ENCODE measurements at regions not wholly inside any gene's neighbourhood (a gene's known extent, or its start where the extent isn't known, plus 50 kb on each side); places are given as distances from the start of the nearest gene placed in this dataset.
"Not testable (repeated sequence)": the region's sequence is repeated elsewhere in the genome, so short reads cannot be mapped to it uniquely, and the experiment has no call there.

GRCh38 chr12:113726254-113726819 is 239.8 kb downstream of the RBM19 start:
- no peak for DNase-seq

- no peak for DNase-seq
Measured at GRCh38 chr12:113725557-113725876, 240.6 kb downstream of the RBM19 start.

- peak; percentile 11 for DNase-seq
Measured at GRCh38 chr12:113724794-113725556, 241.2 kb downstream of the RBM19 start.

DNA sequence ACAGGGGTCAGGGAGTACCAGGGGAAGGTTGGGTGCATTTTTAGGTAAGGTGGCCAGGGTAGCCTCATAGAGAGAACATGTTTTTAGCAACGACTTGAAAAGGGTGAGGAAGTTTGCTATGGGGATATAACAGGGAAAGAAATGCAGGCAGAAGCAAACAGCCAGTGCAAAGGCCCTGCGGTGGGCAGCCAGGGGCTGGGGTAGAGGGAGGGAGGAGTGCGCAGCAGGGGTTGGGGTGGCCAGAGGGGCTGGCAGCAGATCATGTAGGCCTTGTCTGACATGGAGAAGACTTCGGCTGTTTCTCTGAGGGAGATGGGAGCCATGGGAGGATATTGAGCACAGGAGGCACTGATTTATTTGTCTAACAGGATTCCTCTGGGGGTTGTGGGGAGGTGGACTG is 242.5 kb downstream of the RBM19 start:
- no peak for DNase-seq

DNA sequence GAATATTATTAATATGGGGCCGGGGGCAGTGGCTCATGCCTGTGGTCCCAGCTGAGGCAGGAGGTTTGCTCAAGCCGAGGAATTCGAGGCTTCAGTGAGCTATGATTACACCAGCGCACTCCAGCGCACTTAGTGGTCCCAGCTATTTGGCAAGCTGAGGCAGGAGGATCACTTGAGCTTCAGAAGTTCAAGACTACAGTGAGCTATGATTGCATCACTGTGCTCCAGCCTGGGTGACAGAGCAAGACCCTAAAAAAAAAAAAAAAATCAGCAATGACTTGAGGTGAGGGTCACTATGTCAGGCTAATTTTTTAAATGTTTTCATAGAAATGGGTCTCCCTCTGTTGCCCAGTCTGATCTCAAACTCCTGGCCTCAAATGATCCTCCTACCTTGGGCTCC is 243.4 kb downstream of the RBM19 start:
- no peak for DNase-seq

DNA sequence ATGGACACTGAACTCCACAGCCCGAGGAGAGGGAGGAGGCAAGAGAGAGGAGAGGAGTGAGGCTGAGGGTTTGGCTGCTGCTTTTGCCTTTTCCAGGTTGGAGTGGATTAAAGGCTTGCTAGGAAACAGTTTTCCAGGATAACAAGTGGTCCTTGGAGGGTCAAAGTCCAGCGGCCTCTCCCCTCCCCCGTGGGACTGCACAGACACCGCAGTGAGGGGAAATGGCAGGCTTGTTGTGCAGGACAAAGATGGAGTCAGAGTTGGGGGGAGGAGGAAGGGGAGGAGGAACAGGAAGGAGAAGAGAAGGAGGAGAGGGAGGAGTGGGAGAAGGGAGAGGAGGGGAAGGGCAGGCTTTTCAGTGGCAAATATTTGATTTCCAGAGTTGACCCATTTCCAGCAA is 245.5 kb downstream of the RBM19 start:
- DNase-seq: no peak

DNA sequence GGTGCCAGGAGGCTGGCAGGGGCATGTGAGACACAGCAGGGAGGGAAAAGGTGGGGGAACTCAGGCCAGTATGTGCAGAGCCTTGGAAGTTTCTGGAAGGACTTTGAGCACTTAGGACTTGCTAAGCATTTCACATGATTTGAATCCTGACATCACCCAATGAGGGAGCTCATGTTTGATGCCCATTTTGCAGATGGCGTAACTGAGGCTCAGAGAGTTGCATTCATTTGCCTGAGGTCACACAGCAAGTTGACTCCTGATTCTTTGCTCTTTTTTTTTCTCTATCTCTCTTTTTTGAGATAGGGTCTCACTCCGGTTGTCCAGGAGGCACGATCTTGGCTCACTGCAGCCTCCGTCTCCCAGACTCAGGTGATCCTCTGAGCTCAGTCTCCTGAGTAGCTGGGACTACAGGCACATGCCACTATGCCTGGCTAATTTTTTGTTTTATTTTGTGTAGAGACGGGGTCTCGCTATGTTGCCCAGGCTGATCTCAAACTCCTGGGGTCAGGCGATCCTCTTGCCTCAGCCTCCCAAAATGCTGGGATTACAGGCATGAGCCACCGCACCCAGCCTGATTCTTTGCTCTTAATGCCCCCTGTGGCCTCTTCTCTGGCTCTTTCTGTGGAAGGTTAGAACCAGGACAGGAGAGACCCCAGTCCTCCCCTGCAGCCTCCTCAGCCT is 246.1 kb downstream of the RBM19 start:
- DNase-seq: no peak

GRCh38 chr12:113713156-113713555 is 241.5 kb upstream of the LHX5 start:
- DNase-seq: no peak

DNA sequence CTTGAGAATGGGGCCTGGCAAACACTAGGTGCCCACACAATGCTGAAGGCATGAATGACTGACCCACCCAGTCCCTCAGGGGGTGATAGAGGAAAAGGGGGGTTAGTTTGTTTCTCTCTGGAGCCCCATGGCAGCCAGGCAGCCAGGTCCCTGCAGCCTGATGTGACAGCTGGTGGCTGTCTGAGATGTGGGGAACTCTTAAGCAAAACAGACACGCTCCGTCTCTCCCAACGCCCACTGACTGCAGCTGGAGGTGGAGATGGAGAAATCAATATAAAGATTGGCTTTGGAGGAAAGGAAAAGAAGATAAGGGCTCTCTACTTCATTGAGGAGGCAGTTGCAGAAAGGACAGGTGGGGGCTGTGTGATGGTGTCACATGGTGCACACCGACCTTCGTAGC is 240.8 kb upstream of the LHX5 start:
- no peak for DNase-seq

- no peak for DNase-seq
Measured at GRCh38 chr12:113710216-113710615, 238.5 kb upstream of the LHX5 start.

- DNase-seq: no peak
Measured at GRCh38 chr12:113709456-113709855, 237.8 kb upstream of the LHX5 start.

DNA sequence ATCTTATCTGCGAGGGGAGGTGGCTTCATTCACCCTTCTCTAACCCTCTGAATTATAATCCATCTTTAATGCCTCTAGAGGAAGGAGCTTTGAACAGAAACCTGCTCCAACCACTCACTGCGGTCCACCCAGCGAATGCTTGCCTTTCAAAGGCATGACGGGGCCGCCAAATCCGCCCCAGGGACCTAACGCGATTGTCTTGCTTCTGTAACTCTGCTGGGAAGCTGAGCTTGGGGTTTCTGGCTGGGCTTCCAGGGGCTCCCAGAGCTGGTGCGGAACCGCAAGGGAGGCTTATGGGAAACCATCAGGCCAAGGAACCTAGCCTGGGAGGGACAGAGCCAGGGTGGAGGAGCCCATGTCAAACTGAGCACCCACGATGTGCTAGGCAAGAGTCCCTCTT is 231.2 kb upstream of the LHX5 start:
- DNase-seq: no peak

- DNase-seq: no peak
Measured at GRCh38 chr12:113702276-113702675, 230.6 kb upstream of the LHX5 start.

DNA sequence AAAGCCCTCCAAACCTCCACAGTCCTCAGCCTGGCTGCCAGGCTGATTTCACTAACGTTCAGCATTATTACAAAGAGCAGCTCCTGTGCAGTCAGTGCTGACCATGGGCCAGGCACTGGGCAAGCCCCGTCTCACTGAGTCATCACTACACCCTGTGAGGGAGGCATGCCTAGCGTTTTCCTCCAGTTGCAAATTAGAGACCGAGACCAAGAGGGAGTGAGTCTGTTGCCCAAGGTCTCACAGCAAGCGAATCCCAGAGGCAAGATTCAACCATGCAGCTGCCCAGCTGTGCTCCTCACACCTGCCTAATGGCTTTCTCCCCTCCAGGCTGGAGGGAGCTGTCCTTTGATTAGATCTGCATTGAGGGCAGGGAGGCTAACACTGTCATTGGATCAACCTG is 229.3 kb upstream of the LHX5 start:
- no peak for DNase-seq

GRCh38 chr12:113699984-113700383 is 228.3 kb upstream of the LHX5 start:
- DNase-seq: not testable (repeated sequence)

- no peak for DNase-seq
Measured at GRCh38 chr12:113698510-113698858, 226.8 kb upstream of the LHX5 start.

DNA sequence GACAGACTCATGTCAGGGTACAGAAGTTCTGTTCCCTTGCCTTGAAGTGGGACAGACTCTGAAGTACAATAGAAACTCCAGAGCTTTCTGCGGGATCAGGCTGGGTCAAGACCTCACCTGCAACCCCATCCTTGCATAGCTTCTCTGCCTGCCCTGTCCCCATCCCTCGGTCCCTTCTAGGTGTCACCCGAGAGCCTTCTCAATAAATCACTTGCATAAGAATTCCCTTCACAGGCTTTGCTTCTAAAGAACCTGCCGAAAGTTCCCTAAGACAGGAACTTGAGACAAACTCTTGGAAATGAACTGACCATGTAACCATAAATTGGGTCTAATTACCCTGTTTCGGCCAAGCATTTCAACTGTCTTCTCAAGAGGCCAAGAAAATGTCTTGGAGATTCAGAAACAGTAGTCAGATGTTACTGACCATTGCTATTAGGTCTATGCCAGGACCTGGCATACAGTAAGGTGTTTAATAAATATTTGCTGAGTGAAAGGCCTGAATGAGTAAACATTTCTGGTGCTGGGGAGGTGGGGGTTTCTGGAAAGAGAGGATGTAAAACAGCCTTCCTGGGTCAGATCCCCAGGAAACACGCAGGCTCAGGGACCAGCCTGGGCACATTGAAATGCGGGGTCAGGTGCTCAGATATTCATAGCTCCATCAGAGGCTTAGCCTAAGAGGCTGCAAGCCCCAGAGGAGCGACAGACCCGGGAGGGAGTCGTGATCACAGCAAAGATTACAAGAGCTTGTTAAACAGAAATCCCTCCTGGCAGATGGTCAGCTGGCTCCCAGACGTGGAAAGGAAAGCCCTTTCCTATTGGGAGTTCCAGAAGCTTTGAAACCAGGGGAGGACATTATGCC is 226.2 kb upstream of the LHX5 start:
- DNase-seq: no peak

- no peak for DNase-seq
Measured at GRCh38 chr12:113697104-113697503, 225.4 kb upstream of the LHX5 start.

DNA sequence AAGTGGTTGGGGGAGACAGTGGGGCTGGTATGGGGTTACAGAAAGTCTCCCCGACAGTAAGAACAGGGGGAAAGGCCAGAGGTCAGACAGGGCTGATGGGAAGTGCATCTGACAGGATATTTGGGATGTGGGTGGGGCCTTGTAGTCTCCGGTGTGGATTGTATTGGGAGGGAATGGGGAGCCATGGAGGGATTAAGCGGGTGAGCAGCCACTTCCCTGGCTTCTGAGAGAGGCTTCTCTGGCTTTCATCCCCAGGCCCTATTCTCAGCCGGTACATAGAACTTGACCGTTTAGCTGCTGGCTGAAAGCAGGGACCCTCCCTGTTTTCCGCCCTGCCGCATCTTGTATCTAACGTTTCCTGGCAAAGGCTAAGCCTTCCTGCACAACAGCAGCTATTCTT is 222.0 kb upstream of the LHX5 start:
- DNase-seq: no peak

DNA sequence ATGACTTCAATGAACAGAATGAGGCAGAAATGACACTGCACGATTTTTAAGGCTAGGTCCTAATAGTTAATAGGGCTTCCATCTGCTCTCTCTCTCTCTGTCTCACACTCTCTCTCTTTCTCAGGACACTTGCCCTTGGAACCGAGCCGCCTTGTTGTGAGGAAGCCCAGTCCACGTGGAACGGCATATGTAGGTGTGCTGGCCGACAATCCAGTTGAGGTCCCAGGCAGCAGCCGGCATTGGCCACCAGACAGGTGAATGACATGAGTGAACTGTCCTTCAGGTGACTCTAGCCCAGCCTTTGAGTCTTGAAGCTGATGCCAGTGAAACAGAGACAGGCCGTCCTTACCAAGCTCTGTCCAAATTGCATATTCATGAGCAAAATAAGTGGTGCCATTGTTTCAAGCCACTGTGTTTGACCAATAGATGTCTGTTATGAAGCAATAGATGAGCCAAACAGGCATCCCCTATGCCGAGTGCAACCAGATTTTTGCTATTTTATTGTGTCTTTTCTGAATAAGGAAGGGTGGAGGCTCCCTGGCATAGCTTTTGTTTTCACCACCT is 217.5 kb upstream of the LHX5 start:
- no peak for DNase-seq

- DNase-seq: no peak
Measured at GRCh38 chr12:113688313-113688712, 216.6 kb upstream of the LHX5 start.

- DNase-seq: no peak
Measured at GRCh38 chr12:113684908-113685782, 213.5 kb upstream of the LHX5 start.

Measured in DMS79 treated with DMSO at 0.1 percent for 48 hours (cell line).